Common myeloid progenitor, CD34-positive (primary cell): ENCODE measurements at regions not wholly inside any gene's neighbourhood (a gene's known extent, or its start where the extent isn't known, plus 50 kb on each side); places are given as distances from the start of the nearest gene placed in this dataset.
"Not testable (repeated sequence)": the region's sequence is repeated elsewhere in the genome, so short reads cannot be mapped to it uniquely, and the experiment has no call there.

Experiments
- CTCF ChIA-PET: fragments of 350-600 bp; sonication (Branson Sonifier 250); formaldehyde crosslinking; loops from one replicate; lab custom pipeline; 2021; ENCODE audit warnings: antibody characterized with exemption; lab: Charles Lee
- POLR2A ChIA-PET: fragments of 350-600 bp; sonication (Branson Sonifier 250); formaldehyde crosslinking; loops from one replicate; lab custom pipeline; 2021; ENCODE audit warnings: antibody characterized with exemption; lab: Charles Lee
- DNase-seq, 3 donors: peaks; one replicate each; pipeline versions ENCODE4 v3.0.0 to v3.0.0-alpha.2; 2013
- H3K27ac ChIP-seq, 2 experiments: 1 replicate in 1 of 2; 2 replicates in 1 of 2; pipeline ENCODE4 v1.7.0; 2013; ENCODE audit warnings: inconsistent platforms in 2 of 2, low read length in 2 of 2, mild to moderate bottlenecking in 2 of 2, low read depth in 1 of 2, moderate library complexity in 1 of 2; ENCODE audit not compliant: severe bottlenecking in 2 of 2, insufficient read depth in 1 of 2, poor library complexity in 1 of 2
- H3K27me3 ChIP-seq, 5 experiments: replicated peaks in 2 of 5; 1 replicate in 3 of 5; 2 replicates in 2 of 5; pipeline versions ENCODE4 v1.6.1 to v1.7.0; 2013; ENCODE audit warnings: low read length in 4 of 5, mild to moderate bottlenecking in 2 of 5, moderate library complexity in 2 of 5, inconsistent platforms in 1 of 5; ENCODE audit not compliant: insufficient read depth in 5 of 5, control insufficient read depth in 4 of 5
- H3K36me3 ChIP-seq, 4 experiments: 1 replicate in 2 of 4; 2 replicates in 2 of 4; pipeline versions ENCODE4 v1.6.1 to v1.7.0; 2013; ENCODE audit warnings: low read length in 3 of 4, control low read depth in 1 of 4, mild to moderate bottlenecking in 1 of 4; ENCODE audit not compliant: control insufficient read depth in 4 of 4, insufficient read depth in 4 of 4
- H3K4me1 ChIP-seq, 4 experiments: 1 replicate in 3 of 4; 2 replicates in 1 of 4; pipeline versions ENCODE4 v1.6.1 to v1.7.1; 2013; ENCODE audit warnings: low read length in 3 of 4, mild to moderate bottlenecking in 3 of 4, control low read depth in 1 of 4, inconsistent platforms in 1 of 4, moderate library complexity in 1 of 4; ENCODE audit not compliant: control insufficient read depth in 4 of 4, insufficient read depth in 4 of 4; ENCODE audit errors: control extremely low read depth in 1 of 4
- H3K4me3 ChIP-seq, 7 experiments: 1 replicate in 4 of 7; 2 replicates in 3 of 7; pipeline versions ENCODE4 v1.5.1 to v1.7.0; 2013; ENCODE audit warnings: mild to moderate bottlenecking in 7 of 7, low read length in 6 of 7, moderate library complexity in 6 of 7, inconsistent platforms in 2 of 7, low read depth in 2 of 7, control low read depth in 1 of 7; ENCODE audit not compliant: insufficient read depth in 4 of 7, control insufficient read depth in 1 of 7; ENCODE audit errors: extremely low read depth in 1 of 7
- H3K9me3 ChIP-seq, 5 experiments: 1 replicate in 4 of 5; 2 replicates in 1 of 5; pipeline versions ENCODE4 v1.6.1 to v1.7.1; 2013; ENCODE audit warnings: low read length in 4 of 5, mild to moderate bottlenecking in 2 of 5, inconsistent platforms in 1 of 5, low read depth in 1 of 5, moderate library complexity in 1 of 5; ENCODE audit not compliant: control insufficient read depth in 4 of 5, insufficient read depth in 2 of 5; ENCODE audit errors: control extremely low read depth in 1 of 5
- WGBS: methylation state at CpG from one replicate; pipeline ENCODE4 v1.1.5; 2013; ENCODE audit not compliant: insufficient coverage; 5-methylcytosine and 5-hydroxymethylcytosine counted together

DNA sequence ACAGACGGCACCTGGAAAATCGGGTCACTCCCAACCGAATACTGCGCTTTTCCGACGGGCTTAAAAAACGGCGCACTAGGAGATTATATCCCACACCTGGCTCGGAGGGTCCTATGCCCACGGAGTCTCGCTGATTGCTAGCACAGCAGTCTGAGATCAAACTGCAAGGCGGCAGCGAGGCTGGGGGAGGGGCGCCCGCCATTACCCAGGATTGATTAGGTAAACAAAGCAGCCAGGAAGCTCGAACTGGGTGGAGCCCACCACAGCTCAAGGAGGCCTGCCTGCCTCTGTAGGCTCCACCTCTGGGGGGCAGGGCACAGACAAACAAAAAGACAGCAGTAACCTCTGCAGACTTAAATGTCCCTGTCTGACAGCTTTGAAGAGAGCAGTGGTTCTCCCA, 64.5 kb downstream of the SLC30A10 start:
- H3K9me3 ChIP-seq, H3K4me3 ChIP-seq, H3K36me3 ChIP-seq, POLR2A ChIA-PET, H3K4me1 ChIP-seq, DNase-seq, CTCF ChIA-PET, H3K27me3 ChIP-seq, H3K27ac ChIP-seq: not testable (repeated sequence)
- no CpG with 5 or more reads among the region's 16 CpGs for WGBS

DNA sequence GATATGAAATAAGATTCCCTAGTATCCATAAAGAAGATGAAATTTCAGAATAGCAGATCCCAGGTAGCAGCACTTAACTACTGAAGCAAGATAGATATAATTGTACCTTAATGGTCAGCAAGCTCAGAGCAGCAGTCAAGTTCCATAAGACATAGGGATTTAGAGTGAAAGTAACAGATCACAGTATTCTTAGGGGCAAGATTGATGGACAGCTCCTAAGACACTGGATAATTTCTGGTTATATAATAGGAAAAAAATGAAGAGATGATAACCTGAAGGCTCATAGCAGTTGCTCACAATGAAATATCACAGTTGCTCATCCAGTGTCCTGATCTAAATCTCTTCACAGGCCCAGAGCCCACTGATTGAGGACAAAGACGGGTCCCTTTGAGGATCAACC, 66.0 kb downstream of the SLC30A10 start:
- ChIA-PET POLR2A (no interaction called here), CTCF (no interaction called here)
- Histone ChIP-seq H3K27ac (no peak overlapping the region), H3K9me3 (no peaks in the 10 kb centered on the region), H3K4me1 (no peaks in the 10 kb centered on the region), H3K27me3 (peaks cover 0 to 4% (median 0%) of the 10 kb centered on the region in 5 experiments), H3K4me3 (no peak overlapping the region), H3K36me3 (no peaks in the 10 kb centered on the region)
- DNase-seq, result no peak
- WGBS, result 0% methylated on average over 1 of the region's 1 CpG

DNA sequence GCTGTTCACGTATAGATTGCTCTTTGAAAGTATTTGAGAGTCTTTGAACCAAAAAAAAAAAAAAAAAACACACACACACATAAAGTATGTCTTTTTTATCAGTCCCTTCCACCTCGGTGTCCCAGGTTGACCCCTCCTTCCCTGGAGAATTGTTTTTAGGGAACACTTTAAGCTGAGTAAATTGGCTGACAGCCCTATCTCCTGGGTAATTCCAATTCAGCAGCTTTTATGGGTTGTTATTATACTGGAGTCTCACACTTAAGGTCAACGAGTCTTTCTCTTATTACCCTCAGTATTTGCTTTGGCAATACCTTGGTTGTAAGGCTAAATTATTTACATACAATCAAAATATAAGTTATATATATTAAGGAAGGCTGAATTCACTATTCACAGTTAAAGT, 69.4 kb downstream of the SLC30A10 start:
- H3K9me3 ChIP-seq, result no peaks in the 10 kb centered on the region
- peaks cover 0 to 4% (median 0%) of the 10 kb centered on the region in 5 experiments for H3K27me3 ChIP-seq
- DNase-seq, result no peak
- H3K27ac ChIP-seq, result no peak overlapping the region
- no peaks in the 10 kb centered on the region for H3K36me3 ChIP-seq
- POLR2A ChIA-PET, result interaction anchor here (0.6 kb wide), 1 partner anchor 302 kb away, joined by 4 read pairs; no protein-coding TSS in a partner anchor
- WGBS, result no CpG with 5 or more reads among the region's 3 CpGs
- no peak overlapping the region for H3K4me3 ChIP-seq
- no peaks in the 10 kb centered on the region for H3K4me1 ChIP-seq
- CTCF ChIA-PET, result no interaction called here

DNA sequence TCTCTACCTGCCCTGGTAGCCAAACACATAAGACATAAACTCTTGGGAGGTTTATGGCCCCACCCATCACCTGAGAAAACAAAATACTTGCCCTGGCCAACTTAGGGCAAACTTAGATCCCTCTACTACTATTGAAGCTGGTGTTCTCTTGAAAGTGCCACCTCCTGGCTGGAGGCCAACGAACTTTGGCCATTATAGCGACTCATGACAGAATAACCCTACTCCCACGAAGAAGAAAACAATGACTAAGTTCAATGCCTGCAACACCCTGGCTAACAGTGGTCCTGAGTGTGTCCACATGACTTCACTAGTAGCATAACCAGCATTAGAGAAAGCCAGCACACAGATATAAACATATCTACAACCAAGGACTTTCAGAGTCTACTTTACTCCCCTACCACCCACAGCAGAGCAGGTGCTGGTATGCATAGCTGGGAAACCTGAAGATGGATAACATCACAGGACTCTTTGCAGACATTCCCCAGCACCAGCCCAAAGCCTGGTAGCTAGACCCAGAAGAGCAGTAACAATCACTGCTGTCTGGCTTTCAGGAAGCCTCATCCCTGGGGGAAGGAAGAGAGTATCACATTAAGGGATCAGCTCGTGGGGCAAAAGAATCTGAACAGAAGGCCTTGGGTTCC, 81.0 kb downstream of the SLC30A10 start:
- H3K4me3 ChIP-seq, result no peak overlapping the region
- no peak for DNase-seq
- no peaks in the 10 kb centered on the region for H3K4me1 ChIP-seq
- POLR2A ChIA-PET, result no interaction called here
- H3K36me3 ChIP-seq, result no peaks in the 10 kb centered on the region
- 97% methylated on average over 3 of the region's 4 CpGs for WGBS
- H3K27me3 ChIP-seq, result peaks cover 0 to 2% (median 0%) of the 10 kb centered on the region in 5 experiments
- CTCF ChIA-PET, result no interaction called here
- H3K9me3 ChIP-seq, result no peaks in the 10 kb centered on the region
- no peak overlapping the region for H3K27ac ChIP-seq

GRCh38 chr1:219839595-219839994, 88.8 kb downstream of the SLC30A10 start:
- peaks cover 0 to 15% (median 2%) of the 10 kb centered on the region in 5 experiments for H3K27me3 ChIP-seq
- H3K9me3 ChIP-seq, H3K27ac ChIP-seq, POLR2A ChIA-PET, DNase-seq, H3K36me3 ChIP-seq, H3K4me1 ChIP-seq, H3K4me3 ChIP-seq: not testable (repeated sequence)
- 92% methylated on average over 8 of the region's 15 CpGs for WGBS
- CTCF ChIA-PET, result interaction anchor here (1.0 to 1.2 kb wide), 2 partner anchors 27 to 173 kb away, joined by 3 to 4 read pairs; no protein-coding TSS in a partner anchor

- peaks cover 0 to 16% (median 2%) of the 10 kb centered on the region in 5 experiments for H3K27me3 ChIP-seq
- DNase-seq, result no peak
- WGBS, result 40% methylated on average over 1 of the region's 2 CpGs
- H3K4me1 ChIP-seq, result no peaks in the 10 kb centered on the region
- CTCF ChIA-PET, result no interaction called here
- no peaks in the 10 kb centered on the region for H3K36me3 ChIP-seq
- no peak overlapping the region for H3K27ac ChIP-seq
- POLR2A ChIA-PET, result no interaction called here
- no peaks in the 10 kb centered on the region for H3K9me3 ChIP-seq
- H3K4me3 ChIP-seq, result no peak overlapping the region
These were observed 90.4 kb downstream of the SLC30A10 start for GRCh38 chr1:219837994-219838294.

DNA sequence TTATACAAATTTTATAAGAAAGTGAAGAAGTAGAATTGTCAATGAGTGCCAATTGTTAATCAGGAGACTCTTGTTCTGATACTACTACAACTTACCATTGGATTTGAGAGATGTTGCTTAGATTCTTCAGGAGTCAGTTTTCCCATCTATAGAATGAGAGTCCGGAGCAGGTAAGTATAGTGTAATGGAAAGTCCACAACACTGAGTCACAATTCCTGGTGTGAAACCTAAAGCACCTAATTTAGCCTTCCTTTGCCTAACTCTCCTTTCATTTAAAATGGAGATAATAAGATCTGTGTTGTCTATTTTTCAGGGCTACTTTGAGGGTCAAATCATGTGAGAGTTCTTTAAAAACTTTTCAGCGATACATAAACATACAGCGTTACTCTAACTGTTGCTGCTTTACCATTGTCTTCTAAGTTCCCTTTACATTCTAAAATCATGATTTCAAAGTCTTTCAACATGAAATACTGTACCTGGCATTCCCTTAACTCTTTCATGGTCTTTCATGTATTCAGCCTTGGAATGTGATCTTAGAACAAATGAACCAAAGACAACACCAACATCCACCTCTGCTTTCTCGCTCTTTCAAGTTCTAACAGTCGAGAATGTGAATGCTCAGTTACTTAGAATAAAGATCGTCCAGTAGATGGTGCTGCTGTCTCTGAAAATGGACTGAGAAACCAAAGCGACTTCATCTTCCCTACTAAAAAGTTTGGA, 90.9 kb downstream of the SLC30A10 start:
- ChIA-PET POLR2A (no interaction called here), CTCF (no interaction called here)
- Histone ChIP-seq H3K27me3 (peaks cover 0 to 16% (median 2%) of the 10 kb centered on the region in 5 experiments), H3K36me3 (no peaks in the 10 kb centered on the region), H3K9me3 (no peaks in the 10 kb centered on the region), H3K4me1 (no peaks in the 10 kb centered on the region), H3K4me3 (no peak overlapping the region), H3K27ac (no peak overlapping the region)
- WGBS, result 53% methylated on average over 4 of the region's 7 CpGs
- DNase-seq, result peak; percentile 53 to 70 (median 61)
